ENCODE measurements at regions not wholly inside any gene's neighbourhood (a gene's known extent, or its start where the extent isn't known, plus 50 kb on each side); places are given as distances from the start of the nearest gene placed in this dataset.
"Not testable (repeated sequence)": the region's sequence is repeated elsewhere in the genome, so short reads cannot be mapped to it uniquely, and the experiment has no call there.

- TF ChIP-seq CTCF, POLR2A (IDR thresholded peaks at IDR 0.05): not testable (repeated sequence)
Measured at GRCh38 chrX:3830020-3830419, 116.6 kb upstream of the PRKX start.
